Loucy (cell line): ENCODE measurements at regions not wholly inside any gene's neighbourhood (a gene's known extent, or its start where the extent isn't known, plus 50 kb on each side); places are given as distances from the start of the nearest gene placed in this dataset.

Experiments used
- EZH2phosphoT487 ChIP-seq: fragments of 200-600 bp; IDR thresholded peaks from 2 replicates; pipeline ENCODE4 v1.6.1; 2018; ENCODE audit warnings: antibody characterized with exemption, mild to moderate bottlenecking, moderate library complexity, borderline replicate concordance
- TF ChIP-seq, protein P1 (sequence below): fragments of 200-600 bp; sonication (generic); conservative IDR thresholded peaks from 2 replicates; pipeline ENCODE4 v1.5.1; 2014; ENCODE audit warnings: mild to moderate bottlenecking, antibody characterized with exemption, low read length

- TF ChIP-seq, protein P1, sequence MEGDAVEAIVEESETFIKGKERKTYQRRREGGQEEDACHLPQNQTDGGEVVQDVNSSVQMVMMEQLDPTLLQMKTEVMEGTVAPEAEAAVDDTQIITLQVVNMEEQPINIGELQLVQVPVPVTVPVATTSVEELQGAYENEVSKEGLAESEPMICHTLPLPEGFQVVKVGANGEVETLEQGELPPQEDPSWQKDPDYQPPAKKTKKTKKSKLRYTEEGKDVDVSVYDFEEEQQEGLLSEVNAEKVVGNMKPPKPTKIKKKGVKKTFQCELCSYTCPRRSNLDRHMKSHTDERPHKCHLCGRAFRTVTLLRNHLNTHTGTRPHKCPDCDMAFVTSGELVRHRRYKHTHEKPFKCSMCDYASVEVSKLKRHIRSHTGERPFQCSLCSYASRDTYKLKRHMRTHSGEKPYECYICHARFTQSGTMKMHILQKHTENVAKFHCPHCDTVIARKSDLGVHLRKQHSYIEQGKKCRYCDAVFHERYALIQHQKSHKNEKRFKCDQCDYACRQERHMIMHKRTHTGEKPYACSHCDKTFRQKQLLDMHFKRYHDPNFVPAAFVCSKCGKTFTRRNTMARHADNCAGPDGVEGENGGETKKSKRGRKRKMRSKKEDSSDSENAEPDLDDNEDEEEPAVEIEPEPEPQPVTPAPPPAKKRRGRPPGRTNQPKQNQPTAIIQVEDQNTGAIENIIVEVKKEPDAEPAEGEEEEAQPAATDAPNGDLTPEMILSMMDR: no peak
- TF ChIP-seq EZH2phosphoT487: no peak
Measured at GRCh38 chr14:53836551-53836950, 120.1 kb downstream of the BMP4 start.
